Esophagus muscularis mucosa (tissue), 4 donors: ENCODE measurements at regions not wholly inside any gene's neighbourhood (a gene's known extent, or its start where the extent isn't known, plus 50 kb on each side); places are given as distances from the start of the nearest gene placed in this dataset.

ENCODE experiments used
- EP300 ChIP-seq: sonication (generic); formaldehyde crosslinking; IDR thresholded peaks from one replicate; pipeline ENCODE4 v1.6.1; 2017; ENCODE audit warnings: antibody characterized with exemption
- POLR2A ChIP-seq: fragments of 450-650 bp; IDR thresholded peaks from one replicate; pipeline ENCODE4 v1.6.1; 2017; ENCODE audit warnings: antibody characterized with exemption, moderate library complexity, mild to moderate bottlenecking, low read depth
- POLR2AphosphoS5 ChIP-seq, 2 donors: sonication (generic); formaldehyde crosslinking; IDR thresholded peaks; one replicate each; pipeline ENCODE4 v1.6.1; 2017; ENCODE audit warnings: antibody characterized with exemption in 2 of 2
- TF ChIP-seq, protein P1 (sequence below), 3 experiments: fragments of 200-600 bp in 2 of 3; fragments of 450-650 bp in 1 of 3; sonication (generic) in 2 of 3; IDR thresholded peaks; one replicate each; pipeline ENCODE4 v1.5.1; 2017 to 2019; ENCODE audit warnings: antibody characterized with exemption in 3 of 3, mild to moderate bottlenecking in 2 of 3, moderate library complexity in 1 of 3

DNA sequence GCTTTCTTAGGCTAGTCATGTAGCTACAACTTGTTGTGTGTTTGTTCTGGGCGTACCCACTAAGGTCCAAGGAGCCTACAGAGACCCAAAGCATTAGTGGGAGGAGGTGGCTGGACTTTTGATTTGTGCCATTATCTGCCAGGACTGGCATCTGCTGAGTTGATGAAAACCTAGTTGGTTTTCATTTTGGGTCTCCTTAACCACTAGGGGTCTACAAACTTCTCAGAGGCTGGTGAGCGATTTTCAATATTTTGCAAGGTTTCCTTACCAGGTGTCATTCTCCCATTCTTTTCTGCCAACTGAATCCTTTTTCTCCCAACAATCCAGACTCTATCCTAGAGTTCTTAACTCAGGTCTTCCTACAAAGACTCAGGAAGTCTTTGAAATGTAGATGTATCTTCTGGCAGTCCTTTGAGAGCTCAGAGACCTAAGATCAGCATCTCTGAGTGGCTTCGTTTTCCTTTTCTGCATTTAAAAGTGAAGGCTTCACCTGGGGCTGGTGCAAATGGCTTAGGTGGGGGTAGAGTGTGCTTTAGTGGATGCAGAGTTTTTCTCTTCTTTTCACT lies 150.0 kb upstream of the RMST start:
- TF ChIP-seq, protein P1, sequence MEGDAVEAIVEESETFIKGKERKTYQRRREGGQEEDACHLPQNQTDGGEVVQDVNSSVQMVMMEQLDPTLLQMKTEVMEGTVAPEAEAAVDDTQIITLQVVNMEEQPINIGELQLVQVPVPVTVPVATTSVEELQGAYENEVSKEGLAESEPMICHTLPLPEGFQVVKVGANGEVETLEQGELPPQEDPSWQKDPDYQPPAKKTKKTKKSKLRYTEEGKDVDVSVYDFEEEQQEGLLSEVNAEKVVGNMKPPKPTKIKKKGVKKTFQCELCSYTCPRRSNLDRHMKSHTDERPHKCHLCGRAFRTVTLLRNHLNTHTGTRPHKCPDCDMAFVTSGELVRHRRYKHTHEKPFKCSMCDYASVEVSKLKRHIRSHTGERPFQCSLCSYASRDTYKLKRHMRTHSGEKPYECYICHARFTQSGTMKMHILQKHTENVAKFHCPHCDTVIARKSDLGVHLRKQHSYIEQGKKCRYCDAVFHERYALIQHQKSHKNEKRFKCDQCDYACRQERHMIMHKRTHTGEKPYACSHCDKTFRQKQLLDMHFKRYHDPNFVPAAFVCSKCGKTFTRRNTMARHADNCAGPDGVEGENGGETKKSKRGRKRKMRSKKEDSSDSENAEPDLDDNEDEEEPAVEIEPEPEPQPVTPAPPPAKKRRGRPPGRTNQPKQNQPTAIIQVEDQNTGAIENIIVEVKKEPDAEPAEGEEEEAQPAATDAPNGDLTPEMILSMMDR (IDR thresholded peaks at IDR 0.05), result no peak
- TF ChIP-seq POLR2AphosphoS5 (IDR thresholded peaks at IDR 0.05), result no peak
- TF ChIP-seq POLR2A, result no peak
- no peak for TF ChIP-seq EP300
